ENCODE measurements at regions not wholly inside any gene's neighbourhood (a gene's known extent, or its start where the extent isn't known, plus 50 kb on each side); places are given as distances from the start of the nearest gene placed in this dataset.

DNA sequence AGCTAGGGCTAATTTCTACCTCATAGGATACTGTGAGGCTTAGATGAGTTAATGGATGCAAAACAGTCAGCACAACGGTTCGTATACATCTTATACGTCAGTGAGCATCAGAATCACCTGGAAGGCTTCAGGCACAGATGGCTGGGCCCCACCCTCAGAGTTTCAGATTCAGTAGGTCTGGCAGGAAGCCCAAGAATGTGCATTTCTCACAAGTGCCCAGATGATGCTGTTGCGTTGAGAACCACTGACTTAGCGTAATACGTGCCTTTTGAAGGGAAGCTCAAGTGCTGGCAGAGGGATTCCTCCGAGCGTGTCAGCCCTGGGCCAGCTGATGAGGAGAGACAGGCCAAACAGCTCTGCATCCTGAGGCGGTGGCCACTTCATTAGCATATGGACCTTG is 117.1 kb upstream of the WWC1 start:
- Histone ChIP-seq H3K36me3 (no peaks in the 10 kb centered on the region), H3K27ac (no peak overlapping the region), H3K27me3 (no peaks in the 10 kb centered on the region), H3K4me1 (no peaks in the 10 kb centered on the region), H3K4me3 (no peak overlapping the region), H3K9me3 (no peaks in the 10 kb centered on the region)
- intact Hi-C loops (cut with DNase I): no loop called here
- no peak for FAIRE-seq
- TF ChIP-seq, protein P1, sequence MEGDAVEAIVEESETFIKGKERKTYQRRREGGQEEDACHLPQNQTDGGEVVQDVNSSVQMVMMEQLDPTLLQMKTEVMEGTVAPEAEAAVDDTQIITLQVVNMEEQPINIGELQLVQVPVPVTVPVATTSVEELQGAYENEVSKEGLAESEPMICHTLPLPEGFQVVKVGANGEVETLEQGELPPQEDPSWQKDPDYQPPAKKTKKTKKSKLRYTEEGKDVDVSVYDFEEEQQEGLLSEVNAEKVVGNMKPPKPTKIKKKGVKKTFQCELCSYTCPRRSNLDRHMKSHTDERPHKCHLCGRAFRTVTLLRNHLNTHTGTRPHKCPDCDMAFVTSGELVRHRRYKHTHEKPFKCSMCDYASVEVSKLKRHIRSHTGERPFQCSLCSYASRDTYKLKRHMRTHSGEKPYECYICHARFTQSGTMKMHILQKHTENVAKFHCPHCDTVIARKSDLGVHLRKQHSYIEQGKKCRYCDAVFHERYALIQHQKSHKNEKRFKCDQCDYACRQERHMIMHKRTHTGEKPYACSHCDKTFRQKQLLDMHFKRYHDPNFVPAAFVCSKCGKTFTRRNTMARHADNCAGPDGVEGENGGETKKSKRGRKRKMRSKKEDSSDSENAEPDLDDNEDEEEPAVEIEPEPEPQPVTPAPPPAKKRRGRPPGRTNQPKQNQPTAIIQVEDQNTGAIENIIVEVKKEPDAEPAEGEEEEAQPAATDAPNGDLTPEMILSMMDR (IDR thresholded peaks at IDR 0.05): no peak
- WGBS, 2 donors: 84 to 86% methylated on average over 9 of the region's 9 CpGs
- no peak for ATAC-seq
- DNase-seq: no peak

DNA sequence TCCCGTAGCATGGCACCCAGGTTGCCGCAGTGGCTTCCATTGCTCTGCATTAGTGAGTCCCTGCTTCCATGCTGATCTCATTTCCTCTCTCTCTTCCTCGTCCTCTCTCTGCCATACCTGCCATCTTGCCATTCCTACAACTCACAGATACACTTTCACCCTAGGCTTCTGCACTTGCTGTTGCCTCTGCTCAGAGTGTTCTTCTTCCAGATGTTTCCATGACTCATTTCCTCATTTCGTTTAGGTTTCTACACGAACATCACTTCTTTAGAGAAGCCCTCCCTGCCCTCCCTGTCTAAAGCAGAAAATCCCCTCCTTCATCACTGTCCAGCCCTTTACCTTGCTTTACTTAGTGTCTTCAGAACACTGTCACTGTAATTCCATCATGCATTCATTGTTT is 115.2 kb upstream of the WWC1 start:
- no peaks in the 10 kb centered on the region for H3K27me3 ChIP-seq
- no peaks in the 10 kb centered on the region for H3K4me1 ChIP-seq
- no peak overlapping the region for H3K27ac ChIP-seq
- WGBS, 2 donors: 79 to 83% methylated on average over 5 of the region's 5 CpGs
- H3K9me3 ChIP-seq: no peaks in the 10 kb centered on the region
- no peak for ATAC-seq
- TF ChIP-seq, protein P1 (IDR thresholded peaks at IDR 0.05): no peak
- no peak for FAIRE-seq
- DNase-seq: no peak
- intact Hi-C loops (cut with DNase I): no loop called here
- H3K36me3 ChIP-seq: no peaks in the 10 kb centered on the region
- H3K4me3 ChIP-seq: no peak overlapping the region

DNA sequence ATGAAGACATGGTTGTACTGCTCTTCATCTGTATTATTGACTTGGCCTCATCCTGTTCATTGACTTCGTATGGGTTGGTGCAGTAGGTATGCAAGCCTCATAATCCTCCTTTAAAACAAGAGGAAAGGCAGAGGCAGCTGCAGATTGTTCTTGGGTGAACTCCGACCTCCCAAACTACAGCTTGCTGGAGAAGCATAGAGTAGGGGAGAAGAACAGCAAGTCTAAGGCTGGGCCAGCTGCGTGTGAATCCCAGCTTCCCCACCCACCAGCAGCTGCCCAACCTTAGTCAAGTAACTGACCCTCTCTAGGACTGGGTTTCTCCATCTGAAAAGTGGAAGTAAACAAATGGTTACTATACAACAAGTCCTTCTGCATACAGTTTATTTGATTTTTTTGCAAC is 114.5 kb upstream of the WWC1 start:
- FAIRE-seq: no peak

DNA sequence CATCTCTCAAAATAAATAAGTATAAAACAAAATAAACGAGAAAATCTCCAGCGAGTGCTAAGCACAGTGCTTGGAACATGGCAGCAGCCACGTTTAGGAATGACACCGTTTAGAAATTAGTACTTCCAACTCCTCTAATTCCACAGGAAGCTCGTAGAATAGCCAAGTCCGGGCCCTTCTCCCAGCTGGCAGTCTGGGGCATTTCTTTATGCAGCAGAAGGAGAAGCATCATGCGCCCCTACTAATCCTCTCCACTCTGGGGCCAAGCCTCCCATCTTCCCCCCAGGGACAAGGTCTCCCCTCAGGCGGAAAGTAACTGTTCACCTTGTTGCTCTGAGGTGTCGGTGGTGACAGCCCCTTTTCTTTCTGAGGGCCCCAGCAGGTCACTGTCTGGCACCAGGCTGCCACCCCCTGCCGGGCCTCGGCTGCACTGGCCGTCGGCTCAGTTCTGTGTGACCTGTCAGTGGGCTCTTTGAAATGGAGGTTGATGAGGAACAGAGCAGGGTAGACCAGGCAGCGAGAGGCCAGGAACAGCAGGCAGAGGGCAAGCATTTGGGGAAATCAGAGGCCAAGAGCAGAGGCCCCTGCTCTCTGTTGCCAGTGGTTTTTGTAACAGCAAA is 113.5 kb upstream of the WWC1 start:
- no peak for FAIRE-seq
- Histone ChIP-seq H3K4me3 (no peak overlapping the region), H3K4me1 (no peaks in the 10 kb centered on the region), H3K36me3 (no peaks in the 10 kb centered on the region), H3K27ac (no peak overlapping the region), H3K27me3 (no peaks in the 10 kb centered on the region), H3K9me3 (no peaks in the 10 kb centered on the region)
- peak in 1 of 4 donors; percentile 21 for ATAC-seq
- no peak for DNase-seq
- 66 to 68% methylated on average over 14 of the region's 14 CpGs for WGBS, 2 donors
- TF ChIP-seq, protein P1 (IDR thresholded peaks at IDR 0.05): no peak
- intact Hi-C loops (cut with DNase I): no loop called here

More for the DNA sequence above, 114.5 kb upstream of the WWC1 start:
- Histone ChIP-seq H3K4me3 (no peak overlapping the region), H3K27ac (no peak overlapping the region), H3K36me3 (no peaks in the 10 kb centered on the region), H3K4me1 (no peaks in the 10 kb centered on the region), H3K9me3 (no peaks in the 10 kb centered on the region), H3K27me3 (no peaks in the 10 kb centered on the region)
- ATAC-seq (no peak), DNase-seq (no peak)
- intact Hi-C loops (cut with DNase I): no loop called here
- TF ChIP-seq, protein P1 (IDR thresholded peaks at IDR 0.05): no peak
- WGBS, 2 donors: 75 to 79% methylated on average over 3 of the region's 3 CpGs

DNA sequence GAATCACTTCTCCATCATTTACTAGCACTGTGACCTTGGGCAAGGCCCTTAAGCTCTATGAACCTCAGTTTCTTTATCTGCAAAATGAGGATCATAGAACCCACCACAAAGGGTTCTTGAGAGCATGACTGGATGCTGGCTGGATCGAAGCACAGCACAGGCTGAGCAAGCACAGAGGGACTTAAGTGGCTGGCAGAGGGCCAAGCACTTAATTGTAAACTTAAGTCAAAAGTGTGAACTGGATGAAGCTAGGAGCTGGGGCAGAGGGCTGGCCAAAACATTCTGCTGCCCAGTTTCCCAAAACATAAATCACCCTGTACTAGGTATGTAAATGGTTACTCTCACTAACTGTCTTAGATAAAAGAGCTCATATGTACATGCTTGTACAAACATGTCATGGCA is 112.3 kb upstream of the WWC1 start:
- H3K4me3 ChIP-seq: no peak overlapping the region
- H3K9me3 ChIP-seq: no peaks in the 10 kb centered on the region
- H3K36me3 ChIP-seq: no peaks in the 10 kb centered on the region
- DNase-seq (no peak), FAIRE-seq (no peak), ATAC-seq (no peak)
- H3K27me3 ChIP-seq: no peaks in the 10 kb centered on the region
- no peak overlapping the region for H3K27ac ChIP-seq
- no peaks in the 10 kb centered on the region for H3K4me1 ChIP-seq
- intact Hi-C loops (cut with DNase I): no loop called here
- 68 to 71% methylated on average over 1 of the region's 1 CpG for WGBS, 2 donors
- TF ChIP-seq, protein P1 (IDR thresholded peaks at IDR 0.05): no peak

All from pancreas (tissue), 10 donors.